OCI-LY3 (cell line): ENCODE measurements at regions not wholly inside any gene's neighbourhood (a gene's known extent, or its start where the extent isn't known, plus 50 kb on each side); places are given as distances from the start of the nearest gene placed in this dataset.

Experiments used
- H2AFZ ChIP-seq: fragments of 200-600, 300-600 bp; shearing (Covaris generic); 2 replicates; pipeline ENCODE4 v1.6.0; 2014; ENCODE audit warnings: antibody characterized with exemption, low read depth, low read length
- H3K27ac ChIP-seq: fragments of 200-600, 300-600 bp; sonication (generic); 2 replicates; pipeline ENCODE4 v1.5.1; 2014; ENCODE audit warnings: mild to moderate bottlenecking, low read length, moderate library complexity, mixed read lengths
- H3K27me3 ChIP-seq: fragments of 200-600, 300-600 bp; sonication (generic); 2 replicates; pipeline ENCODE4 v1.6.1; 2014; ENCODE audit warnings: low read depth, low read length, mixed read lengths
- H3K36me3 ChIP-seq: fragments of 200-600, 300-600 bp; sonication (generic); replicated peaks from 2 replicates; pipeline ENCODE3; 2014; ENCODE audit warnings: low read depth, low read length, mixed read lengths
- H3K4me1 ChIP-seq: fragments of 300-600, 200-600 bp; sonication (generic); 2 replicates; pipeline ENCODE4 v1.6.1; 2014; ENCODE audit warnings: low read length, mixed read lengths
- H3K4me2 ChIP-seq: fragments of 200-600, 300-600 bp; sonication (generic); 2 replicates; pipeline ENCODE4 v1.6.1; 2014; ENCODE audit warnings: low read length, mixed read lengths
- H3K4me3 ChIP-seq: fragments of 300-600, 200-600 bp; sonication (generic); 2 replicates; pipeline ENCODE4 v1.5.1; 2014; ENCODE audit warnings: antibody characterized with exemption, mild to moderate bottlenecking, low read length, moderate library complexity
- H3K79me2 ChIP-seq: fragments of 300-600, 200-600 bp; shearing (Covaris generic); 2 replicates; pipeline ENCODE4 v1.6.1; 2014; ENCODE audit warnings: mild to moderate bottlenecking, low read length, mixed read lengths
- H3K9ac ChIP-seq: fragments of 300-600, 200-600 bp; shearing (Covaris generic); 2 replicates; pipeline ENCODE4 v1.6.0; 2014; ENCODE audit warnings: mild to moderate bottlenecking, low read length, moderate library complexity
- H3K9me3 ChIP-seq: fragments of 200-600, 300-600 bp; shearing (Covaris generic); 2 replicates; pipeline ENCODE4 v1.6.1; 2014; ENCODE audit warnings: low read length, mixed read lengths; ENCODE audit not compliant: insufficient read depth
- H4K20me1 ChIP-seq: fragments of 200-600, 300-600 bp; sonication (generic); 2 replicates; pipeline ENCODE4 v1.6.1; 2016; ENCODE audit warnings: low read length, mixed read lengths; ENCODE audit not compliant: insufficient read depth
- EZH2phosphoT487 ChIP-seq: fragments of 200-600 bp; shearing (Covaris generic); IDR thresholded peaks from 2 replicates; pipeline ENCODE4 v1.6.1; 2018; ENCODE audit warnings: antibody characterized with exemption, mixed run types, low read depth
- TF ChIP-seq, protein P1 (sequence below): fragments of 200-600, 300-600 bp; sonication (generic); IDR thresholded peaks from 2 replicates; pipeline ENCODE4 v1.5.1; 2014; ENCODE audit warnings: antibody characterized with exemption, low read length, low read depth

DNA sequence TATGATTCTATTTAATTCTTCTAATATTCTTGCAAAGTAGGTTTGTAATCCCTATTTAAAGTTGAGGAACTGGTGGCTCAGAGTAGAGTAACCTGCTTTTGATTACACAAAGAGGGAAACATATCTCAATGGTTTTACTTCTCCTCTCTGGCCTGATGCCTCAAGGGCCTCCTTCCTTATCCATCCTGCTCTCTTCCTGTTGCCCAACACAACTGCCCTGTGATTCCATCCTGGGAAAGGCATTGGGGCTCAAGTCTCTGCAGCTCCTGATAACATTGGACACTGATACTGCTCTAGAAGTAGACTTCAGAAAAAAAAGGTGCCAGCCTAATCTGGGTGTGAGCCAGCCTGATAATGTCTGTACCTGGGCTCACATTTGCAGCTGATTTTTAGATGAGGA, 75.8 kb downstream of the RDH14 start:
- no peaks in the 10 kb centered on the region for H3K27me3 ChIP-seq
- no peak overlapping the region for H3K4me2 ChIP-seq
- no peaks in the 10 kb centered on the region for H3K9me3 ChIP-seq
- H3K4me3 ChIP-seq: no peak overlapping the region
- H3K9ac ChIP-seq: no peak overlapping the region
- H3K36me3 ChIP-seq: no peaks in the 10 kb centered on the region
- no peak overlapping the region for H2AFZ ChIP-seq
- no peaks in the 10 kb centered on the region for H3K79me2 ChIP-seq
- H3K27ac ChIP-seq: no peak overlapping the region
- no peaks in the 10 kb centered on the region for H3K4me1 ChIP-seq
- TF ChIP-seq EZH2phosphoT487: no peak
- TF ChIP-seq, protein P1, sequence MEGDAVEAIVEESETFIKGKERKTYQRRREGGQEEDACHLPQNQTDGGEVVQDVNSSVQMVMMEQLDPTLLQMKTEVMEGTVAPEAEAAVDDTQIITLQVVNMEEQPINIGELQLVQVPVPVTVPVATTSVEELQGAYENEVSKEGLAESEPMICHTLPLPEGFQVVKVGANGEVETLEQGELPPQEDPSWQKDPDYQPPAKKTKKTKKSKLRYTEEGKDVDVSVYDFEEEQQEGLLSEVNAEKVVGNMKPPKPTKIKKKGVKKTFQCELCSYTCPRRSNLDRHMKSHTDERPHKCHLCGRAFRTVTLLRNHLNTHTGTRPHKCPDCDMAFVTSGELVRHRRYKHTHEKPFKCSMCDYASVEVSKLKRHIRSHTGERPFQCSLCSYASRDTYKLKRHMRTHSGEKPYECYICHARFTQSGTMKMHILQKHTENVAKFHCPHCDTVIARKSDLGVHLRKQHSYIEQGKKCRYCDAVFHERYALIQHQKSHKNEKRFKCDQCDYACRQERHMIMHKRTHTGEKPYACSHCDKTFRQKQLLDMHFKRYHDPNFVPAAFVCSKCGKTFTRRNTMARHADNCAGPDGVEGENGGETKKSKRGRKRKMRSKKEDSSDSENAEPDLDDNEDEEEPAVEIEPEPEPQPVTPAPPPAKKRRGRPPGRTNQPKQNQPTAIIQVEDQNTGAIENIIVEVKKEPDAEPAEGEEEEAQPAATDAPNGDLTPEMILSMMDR: no peak
- no peaks in the 10 kb centered on the region for H4K20me1 ChIP-seq

DNA sequence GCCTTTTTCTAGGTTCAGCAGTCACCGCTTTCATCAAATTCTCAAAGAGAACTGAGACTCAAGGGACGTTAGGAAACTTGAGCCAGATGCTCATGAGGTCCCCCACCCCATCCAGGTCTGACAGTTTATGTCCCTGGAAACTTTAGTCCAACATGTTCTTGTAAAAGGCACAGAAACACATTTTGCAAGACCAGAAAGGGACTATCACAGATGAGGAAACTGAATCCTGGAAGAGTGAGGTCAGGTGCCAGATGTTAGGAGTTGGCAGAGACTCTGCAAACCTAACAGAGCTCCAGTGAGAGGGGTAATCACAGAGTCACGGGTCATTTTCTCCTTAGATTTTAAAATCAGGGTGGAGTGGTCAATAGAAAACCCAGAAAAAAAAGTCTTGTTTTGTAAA, 76.6 kb downstream of the RDH14 start:
- H2AFZ ChIP-seq: no peak overlapping the region
- 0 out of 2 replicates have a peak, but pooled peaks cover 2% of the 10 kb centered on the region for H3K27me3 ChIP-seq
- no peak overlapping the region for H3K27ac ChIP-seq
- no peak overlapping the region for H3K9ac ChIP-seq
- H3K79me2 ChIP-seq: no peaks in the 10 kb centered on the region
- TF ChIP-seq, protein P1: no peak
- TF ChIP-seq EZH2phosphoT487: no peak
- no peak overlapping the region for H3K4me2 ChIP-seq
- H3K36me3 ChIP-seq: no peaks in the 10 kb centered on the region
- H4K20me1 ChIP-seq: no peaks in the 10 kb centered on the region
- H3K9me3 ChIP-seq: no peaks in the 10 kb centered on the region
- no peak overlapping the region for H3K4me3 ChIP-seq
- H3K4me1 ChIP-seq: no peaks in the 10 kb centered on the region

DNA sequence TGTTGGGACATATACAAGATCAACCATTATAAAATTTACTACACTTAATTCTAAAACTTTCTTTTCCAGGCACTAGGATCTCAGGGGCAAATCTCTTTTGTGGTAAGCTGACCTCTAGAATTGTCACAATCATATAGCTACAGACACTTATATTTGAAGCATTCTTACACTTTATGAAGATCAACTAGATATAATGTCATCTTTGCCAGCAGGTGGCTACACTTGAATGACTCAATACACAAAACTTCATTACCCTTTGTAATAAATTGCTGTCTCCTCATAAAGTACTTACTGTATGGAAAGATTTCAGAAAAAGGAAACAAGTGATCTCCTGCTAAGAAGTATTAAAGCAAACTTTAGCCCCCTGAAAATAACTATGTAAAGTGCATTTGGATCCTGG, 77.8 kb downstream of the RDH14 start:
- no peaks in the 10 kb centered on the region for H3K9me3 ChIP-seq
- H3K4me3 ChIP-seq: no peak overlapping the region
- H3K36me3 ChIP-seq: no peaks in the 10 kb centered on the region
- TF ChIP-seq, protein P1: no peak
- TF ChIP-seq EZH2phosphoT487: no peak
- peaks cover 4% of the 10 kb centered on the region; the same call in 1 of the 2 replicates for H3K27me3 ChIP-seq
- H2AFZ ChIP-seq: no peak overlapping the region
- H3K27ac ChIP-seq: no peak overlapping the region
- no peaks in the 10 kb centered on the region for H3K79me2 ChIP-seq
- H3K9ac ChIP-seq: no peak overlapping the region
- no peak overlapping the region for H3K4me2 ChIP-seq
- no peaks in the 10 kb centered on the region for H4K20me1 ChIP-seq
- H3K4me1 ChIP-seq: no peaks in the 10 kb centered on the region

DNA sequence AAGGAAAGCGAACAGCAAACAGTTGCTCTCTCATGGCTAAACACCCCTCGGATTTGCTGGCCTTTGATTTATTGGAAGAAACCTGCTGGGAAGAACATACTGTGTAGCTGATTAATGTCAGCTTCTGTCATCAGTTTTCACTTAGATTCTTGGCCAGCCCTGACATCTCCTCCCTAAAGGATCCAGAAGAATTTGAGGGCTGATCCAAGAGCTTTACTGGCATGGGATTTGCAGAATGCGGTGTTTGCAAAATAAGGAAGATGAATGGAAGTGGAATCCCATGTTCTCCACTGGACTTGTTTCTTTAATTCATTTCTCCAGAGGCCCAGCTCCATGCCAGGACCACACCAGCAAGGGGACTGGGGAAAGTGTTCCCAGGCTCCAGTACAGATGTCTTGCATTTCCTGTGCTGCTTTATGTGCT, 80.5 kb downstream of the RDH14 start:
- Histone ChIP-seq H3K9ac (no peak overlapping the region), H3K4me2 (no peak overlapping the region), H3K79me2 (no peaks in the 10 kb centered on the region), H3K27ac (no peak overlapping the region), H3K36me3 (no peaks in the 10 kb centered on the region), H3K9me3 (no peaks in the 10 kb centered on the region), H3K4me1 (no peaks in the 10 kb centered on the region), H3K4me3 (no peak overlapping the region), H2AFZ (no peak overlapping the region), H3K27me3 (peaks cover 20% of the 10 kb centered on the region), H4K20me1 (no peaks in the 10 kb centered on the region)
- TF ChIP-seq EZH2phosphoT487: no peak
- TF ChIP-seq, protein P1: no peak
